ENCODE measurements at regions not wholly inside any gene's neighbourhood (a gene's known extent, or its start where the extent isn't known, plus 50 kb on each side); places are given as distances from the start of the nearest gene placed in this dataset.

DNA sequence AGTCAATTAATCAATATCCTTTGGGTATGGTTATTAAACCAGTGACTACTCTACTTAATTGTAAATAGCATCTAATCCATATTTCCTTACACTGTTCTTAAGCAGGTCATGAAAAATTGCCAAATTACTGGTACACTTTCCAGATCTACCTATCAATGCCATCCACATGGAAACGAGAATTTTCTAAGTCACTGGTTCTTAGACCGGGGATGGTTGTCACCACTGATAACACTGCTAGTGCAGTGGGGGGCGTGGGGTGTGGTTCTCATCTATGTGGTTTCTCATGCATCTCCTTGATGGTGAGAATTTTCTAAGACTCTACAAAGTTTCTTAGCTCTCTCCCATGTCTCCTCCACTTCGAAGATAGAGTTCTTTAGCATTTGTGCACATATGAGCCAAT lies 63.7 kb upstream of the COG2 start:
- no peak overlapping the region for H3K4me3 ChIP-seq (ENCODE audit: low read depth, low read length)
- no peak for DNase-seq (ENCODE audit: low read depth, low spot score)
- TF ChIP-seq, protein P1, sequence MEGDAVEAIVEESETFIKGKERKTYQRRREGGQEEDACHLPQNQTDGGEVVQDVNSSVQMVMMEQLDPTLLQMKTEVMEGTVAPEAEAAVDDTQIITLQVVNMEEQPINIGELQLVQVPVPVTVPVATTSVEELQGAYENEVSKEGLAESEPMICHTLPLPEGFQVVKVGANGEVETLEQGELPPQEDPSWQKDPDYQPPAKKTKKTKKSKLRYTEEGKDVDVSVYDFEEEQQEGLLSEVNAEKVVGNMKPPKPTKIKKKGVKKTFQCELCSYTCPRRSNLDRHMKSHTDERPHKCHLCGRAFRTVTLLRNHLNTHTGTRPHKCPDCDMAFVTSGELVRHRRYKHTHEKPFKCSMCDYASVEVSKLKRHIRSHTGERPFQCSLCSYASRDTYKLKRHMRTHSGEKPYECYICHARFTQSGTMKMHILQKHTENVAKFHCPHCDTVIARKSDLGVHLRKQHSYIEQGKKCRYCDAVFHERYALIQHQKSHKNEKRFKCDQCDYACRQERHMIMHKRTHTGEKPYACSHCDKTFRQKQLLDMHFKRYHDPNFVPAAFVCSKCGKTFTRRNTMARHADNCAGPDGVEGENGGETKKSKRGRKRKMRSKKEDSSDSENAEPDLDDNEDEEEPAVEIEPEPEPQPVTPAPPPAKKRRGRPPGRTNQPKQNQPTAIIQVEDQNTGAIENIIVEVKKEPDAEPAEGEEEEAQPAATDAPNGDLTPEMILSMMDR (IDR thresholded peaks at IDR 0.05; ENCODE audit: low read depth, low read length) = no peak
- in situ Hi-C loops (cut with HindIII; ENCODE audit: low sequenced_read_pairs) = no loop called here

DNA sequence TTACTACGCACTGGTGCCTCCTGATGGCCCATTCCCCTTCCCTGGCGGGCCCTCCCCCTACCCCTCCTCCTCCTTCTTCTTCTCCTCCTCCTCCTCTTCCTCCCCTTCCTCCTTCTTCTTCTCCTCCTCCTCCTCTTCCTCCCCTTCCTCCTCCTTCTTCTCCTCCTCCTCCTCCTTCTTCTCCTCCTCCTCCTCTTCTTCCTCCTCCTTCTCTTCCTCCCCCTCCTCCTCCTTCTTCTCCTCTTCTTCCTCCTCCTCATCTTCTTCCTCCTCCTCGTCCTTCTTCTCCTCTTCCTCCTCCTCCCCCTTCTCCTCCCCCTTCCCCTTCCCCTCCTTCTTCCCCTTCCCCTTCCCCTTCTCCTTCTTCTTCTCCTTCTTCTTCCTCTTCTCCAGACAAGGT lies 64.7 kb upstream of the COG2 start:
- TF ChIP-seq, protein P1 (IDR thresholded peaks at IDR 0.05; ENCODE audit: low read depth, low read length) = no peak
- in situ Hi-C loops (cut with HindIII; ENCODE audit: low sequenced_read_pairs) = no loop called here
- no peak for DNase-seq (ENCODE audit: low read depth, low spot score)
- no peak overlapping the region for H3K4me3 ChIP-seq (ENCODE audit: low read depth, low read length)

DNA sequence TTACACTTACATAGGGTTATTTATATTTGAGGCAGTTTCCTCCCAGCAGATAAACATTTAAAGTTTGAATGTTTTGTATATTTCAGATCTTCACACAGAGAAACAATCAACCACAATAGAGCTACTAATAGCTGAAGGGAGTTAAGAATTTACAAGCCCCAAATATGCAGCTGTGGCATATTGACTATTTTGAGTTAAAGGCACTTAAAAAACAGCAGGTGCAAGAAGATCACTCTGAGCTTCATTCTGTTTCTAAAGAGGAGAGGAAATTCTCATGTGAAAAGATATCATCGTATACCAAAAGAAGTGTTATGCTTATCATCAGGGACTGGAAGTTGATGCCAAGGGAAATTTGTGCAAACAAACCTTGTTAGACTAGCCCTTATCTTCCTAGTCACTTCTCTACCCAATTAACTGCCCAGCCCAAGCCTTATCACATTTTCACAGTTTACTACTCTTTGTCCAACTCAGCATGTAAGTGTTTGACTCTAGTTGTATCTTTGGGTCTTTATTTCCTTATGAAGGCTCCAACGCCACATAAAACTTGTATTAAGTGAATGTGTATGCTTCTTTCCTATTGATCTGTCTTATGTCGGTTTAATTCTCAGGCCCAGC lies 66.3 kb upstream of the COG2 start:
- in situ Hi-C loops (cut with HindIII; ENCODE audit: low sequenced_read_pairs) = no loop called here
- no peak overlapping the region for H3K4me3 ChIP-seq (ENCODE audit: low read depth, low read length)
- TF ChIP-seq, protein P1 (IDR thresholded peaks at IDR 0.05; ENCODE audit: low read depth, low read length) = no peak
- DNase-seq (ENCODE audit: low read depth, low spot score) = no peak

DNA sequence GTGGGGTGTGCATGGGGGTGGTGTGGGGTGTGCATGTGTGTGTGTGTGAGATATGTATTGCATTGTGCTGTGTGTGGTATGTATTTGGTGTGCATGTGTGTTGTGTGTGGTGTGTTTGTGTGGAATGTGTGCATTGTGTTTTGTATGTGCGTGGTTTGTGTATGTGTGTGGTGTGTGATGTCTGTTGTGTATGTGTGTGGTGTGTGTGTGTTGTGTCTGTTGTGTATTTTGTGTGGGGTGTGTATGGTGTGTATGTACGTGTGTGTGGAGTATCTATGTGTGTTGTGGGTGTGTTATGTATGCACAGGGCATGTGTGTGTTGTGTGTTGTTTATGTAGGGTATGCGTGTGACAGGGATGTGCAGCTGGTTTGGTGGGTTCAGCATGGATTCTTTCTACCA lies 67.8 kb upstream of the COG2 start:
- no peak for DNase-seq (ENCODE audit: low read depth, low spot score)
- in situ Hi-C loops (cut with HindIII; ENCODE audit: low sequenced_read_pairs) = no loop called here
- TF ChIP-seq, protein P1 (IDR thresholded peaks at IDR 0.05; ENCODE audit: low read depth, low read length) = no peak
- no peak overlapping the region for H3K4me3 ChIP-seq (ENCODE audit: low read depth, low read length)

DNA sequence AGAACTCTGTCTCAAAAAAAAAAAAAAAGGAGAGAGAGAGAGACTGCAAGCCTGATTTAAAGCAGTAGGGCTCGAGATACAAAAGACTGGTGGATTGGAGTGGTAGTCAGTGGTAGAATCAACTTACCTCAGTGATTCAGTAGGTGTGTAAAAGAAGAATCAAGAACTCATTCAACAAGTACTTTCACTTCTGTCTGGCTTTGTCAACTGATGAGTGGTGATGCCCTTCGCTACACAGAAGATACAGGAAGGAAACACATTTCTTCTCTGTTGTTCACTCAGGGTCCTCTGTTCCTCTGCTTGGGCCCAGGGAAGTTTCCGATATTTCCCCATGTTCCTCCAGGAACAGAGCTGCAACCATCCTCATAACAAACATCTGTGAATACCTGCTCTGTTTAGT lies 68.6 kb upstream of the COG2 start:
- TF ChIP-seq, protein P1 (IDR thresholded peaks at IDR 0.05; ENCODE audit: low read depth, low read length) = no peak
- DNase-seq (ENCODE audit: low read depth, low spot score) = no peak
- in situ Hi-C loops (cut with HindIII; ENCODE audit: low sequenced_read_pairs) = no loop called here
- no peak overlapping the region for H3K4me3 ChIP-seq (ENCODE audit: low read depth, low read length)

DNA sequence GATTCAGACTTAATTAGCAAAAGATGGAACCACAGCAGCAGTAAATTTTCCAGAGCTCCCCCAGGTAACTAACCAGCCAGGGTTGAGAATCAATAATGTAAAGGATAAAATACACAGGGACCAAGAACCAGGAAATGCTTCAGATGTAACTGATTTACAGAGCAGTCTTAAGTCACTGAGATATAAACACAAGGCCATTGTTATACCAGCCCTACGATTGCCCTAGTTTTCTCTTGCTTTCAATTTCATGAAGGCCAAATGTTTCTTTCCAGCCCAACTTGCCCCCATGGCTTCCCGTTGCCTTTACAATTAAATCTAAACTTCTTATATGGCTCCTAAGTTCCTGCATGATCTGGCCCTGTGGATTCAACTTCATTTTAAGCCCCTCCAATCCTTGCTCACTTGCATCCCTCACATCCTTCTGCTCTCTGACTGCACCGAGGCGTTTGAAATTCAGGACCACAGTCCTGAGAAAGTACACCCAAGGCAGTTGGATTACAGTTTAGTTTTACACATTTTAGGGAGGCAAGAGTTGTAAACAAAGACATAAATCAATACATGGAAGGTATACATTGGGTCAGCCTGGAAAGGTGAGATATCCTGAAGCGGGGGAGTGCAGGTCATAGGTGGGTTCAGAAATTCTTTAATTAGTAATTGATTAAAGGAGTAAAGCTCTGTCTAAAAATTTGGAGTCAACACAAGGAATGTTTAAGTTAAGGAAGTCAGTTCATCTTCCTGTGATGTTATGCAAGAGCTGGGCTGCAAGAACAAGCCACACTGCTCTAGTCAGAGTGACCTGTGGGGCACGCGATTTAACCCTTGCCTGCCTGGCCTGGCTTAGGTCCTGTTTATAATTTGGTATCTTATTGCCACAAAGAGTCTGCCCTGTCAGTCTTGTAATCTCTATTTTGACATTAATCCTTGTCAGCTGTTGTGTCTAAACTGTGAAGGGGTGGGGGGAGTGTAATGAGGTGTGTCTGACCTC lies 69.9 kb upstream of the COG2 start:
- in situ Hi-C loops (cut with HindIII; ENCODE audit: low sequenced_read_pairs) = no loop called here
- DNase-seq (ENCODE audit: low read depth, low spot score) = no peak
- TF ChIP-seq, protein P1 (IDR thresholded peaks at IDR 0.05; ENCODE audit: low read depth, low read length) = no peak
- H3K4me3 ChIP-seq (ENCODE audit: low read depth, low read length) = no peak overlapping the region
